ENCODE measurements at regions not wholly inside any gene's neighbourhood (a gene's known extent, or its start where the extent isn't known, plus 50 kb on each side); places are given as distances from the start of the nearest gene placed in this dataset.
"Not testable (repeated sequence)": the region's sequence is repeated elsewhere in the genome, so short reads cannot be mapped to it uniquely, and the experiment has no call there.

GRCh38 chr10:42193588-42193987 is 444.8 kb downstream of the ZNF33B start:
- H3K9me1 ChIP-seq (ENCODE audit: control insufficient read depth, insufficient read depth, low read length); H3K9ac ChIP-seq (ENCODE audit: insufficient read depth in 1 of 2, low read depth in 2 of 2, low read length in 2 of 2); intact Hi-C loops (cut with micrococcal nuclease); POLR2A ChIA-PET; H3K4me3 ChIP-seq; FAIRE-seq; H3K4me1 ChIP-seq (replicated peaks in 1 of 2; ENCODE audit: control insufficient read depth in 2 of 2, insufficient read depth in 2 of 2, low read length in 2 of 2); H3K4me2 ChIP-seq (ENCODE audit: insufficient read depth, low read length); ATAC-seq; H2AFZ ChIP-seq (ENCODE audit: low read depth, low read length); H3K79me2 ChIP-seq (ENCODE audit: control insufficient read depth, insufficient read depth, low read length); BruUV-seq (replicated peaks); H3K27ac ChIP-seq (ENCODE audit: extremely low read depth, low read depth, low read length); DNase-seq (ENCODE audit: extremely low read depth in 1 of 4, low spot score in 3 of 4); H3K27me3 ChIP-seq (ENCODE audit: control insufficient read depth in 2 of 2, insufficient read depth in 2 of 2, low read length in 2 of 2); H3K9me3 ChIP-seq (replicated peaks; ENCODE audit: control insufficient read depth, insufficient read depth, low read depth, low read length); H4K20me1 ChIP-seq (replicated peaks; ENCODE audit: control insufficient read depth, insufficient read depth, low read length); CTCF ChIA-PET (ENCODE audit: low intra/inter-chr PET ratio); H3K36me3 ChIP-seq (ENCODE audit: control insufficient read depth, insufficient read depth, low read length); in situ Hi-C loops (cut with MboI): not testable (repeated sequence)
- peak; percentile 52 for TF ChIP-seq TFE3 (CRISPR knock-in tag; IDR thresholded peaks at IDR 0.05)
- 0% methylated on average over 3 of the region's 3 CpGs for WGBS (ENCODE audit: insufficient coverage, low coverage, missing lambda C conversion rate)

GRCh38 chr10:42192450-42192849 is 445.9 kb downstream of the ZNF33B start:
- POLR2A ChIA-PET; in situ Hi-C loops (cut with MboI); H3K27ac ChIP-seq (ENCODE audit: extremely low read depth, low read depth, low read length); CTCF ChIA-PET (ENCODE audit: low intra/inter-chr PET ratio); H3K9me3 ChIP-seq (replicated peaks; ENCODE audit: control insufficient read depth, insufficient read depth, low read depth, low read length); FAIRE-seq; H2AFZ ChIP-seq (ENCODE audit: low read depth, low read length); H3K4me2 ChIP-seq (ENCODE audit: insufficient read depth, low read length); ATAC-seq; H4K20me1 ChIP-seq (replicated peaks; ENCODE audit: control insufficient read depth, insufficient read depth, low read length); H3K79me2 ChIP-seq (ENCODE audit: control insufficient read depth, insufficient read depth, low read length); H3K36me3 ChIP-seq (ENCODE audit: control insufficient read depth, insufficient read depth, low read length); H3K4me3 ChIP-seq; H3K9ac ChIP-seq (ENCODE audit: insufficient read depth in 1 of 2, low read depth in 2 of 2, low read length in 2 of 2); H3K9me1 ChIP-seq (ENCODE audit: control insufficient read depth, insufficient read depth, low read length); BruUV-seq (replicated peaks); H3K27me3 ChIP-seq (ENCODE audit: control insufficient read depth in 2 of 2, insufficient read depth in 2 of 2, low read length in 2 of 2); H3K4me1 ChIP-seq (replicated peaks in 1 of 2; ENCODE audit: control insufficient read depth in 2 of 2, insufficient read depth in 2 of 2, low read length in 2 of 2); intact Hi-C loops (cut with micrococcal nuclease): not testable (repeated sequence)
- TF ChIP-seq, protein P1, sequence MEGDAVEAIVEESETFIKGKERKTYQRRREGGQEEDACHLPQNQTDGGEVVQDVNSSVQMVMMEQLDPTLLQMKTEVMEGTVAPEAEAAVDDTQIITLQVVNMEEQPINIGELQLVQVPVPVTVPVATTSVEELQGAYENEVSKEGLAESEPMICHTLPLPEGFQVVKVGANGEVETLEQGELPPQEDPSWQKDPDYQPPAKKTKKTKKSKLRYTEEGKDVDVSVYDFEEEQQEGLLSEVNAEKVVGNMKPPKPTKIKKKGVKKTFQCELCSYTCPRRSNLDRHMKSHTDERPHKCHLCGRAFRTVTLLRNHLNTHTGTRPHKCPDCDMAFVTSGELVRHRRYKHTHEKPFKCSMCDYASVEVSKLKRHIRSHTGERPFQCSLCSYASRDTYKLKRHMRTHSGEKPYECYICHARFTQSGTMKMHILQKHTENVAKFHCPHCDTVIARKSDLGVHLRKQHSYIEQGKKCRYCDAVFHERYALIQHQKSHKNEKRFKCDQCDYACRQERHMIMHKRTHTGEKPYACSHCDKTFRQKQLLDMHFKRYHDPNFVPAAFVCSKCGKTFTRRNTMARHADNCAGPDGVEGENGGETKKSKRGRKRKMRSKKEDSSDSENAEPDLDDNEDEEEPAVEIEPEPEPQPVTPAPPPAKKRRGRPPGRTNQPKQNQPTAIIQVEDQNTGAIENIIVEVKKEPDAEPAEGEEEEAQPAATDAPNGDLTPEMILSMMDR (IDR thresholded peaks at IDR 0.05 in 2 of 3, conservative IDR thresholded peaks at IDR 0.05 in 1 of 3; ENCODE audit: insufficient read depth in 2 of 3, low read depth in 1 of 3, low read length in 3 of 3): peak; percentile 17 to 48 (median 26); a peak in 3 of 6 replicates
- peak in 1 of 2 experiments; percentile 56; a peak in 2 of 4 replicates for TF ChIP-seq RAD21 (CRISPR knock-in tag; conservative IDR thresholded peaks at IDR 0.05 in 1 of 2, IDR thresholded peaks at IDR 0.05 in 1 of 2)
- DNase-seq (ENCODE audit: extremely low read depth in 1 of 4, low spot score in 3 of 4): peak in 2 of 4 experiments; percentile 3 to 7
- WGBS (ENCODE audit: insufficient coverage, low coverage, missing lambda C conversion rate): 0% methylated on average over 3 of the region's 4 CpGs

GRCh38 chr10:42187501-42188195 is 450.7 kb downstream of the ZNF33B start:
- H3K9me1 ChIP-seq (ENCODE audit: control insufficient read depth, insufficient read depth, low read length); H3K36me3 ChIP-seq (ENCODE audit: control insufficient read depth, insufficient read depth, low read length); POLR2A ChIA-PET; BruUV-seq (replicated peaks); DNase-seq (ENCODE audit: extremely low read depth in 1 of 4, low spot score in 3 of 4); H2AFZ ChIP-seq (ENCODE audit: low read depth, low read length); CTCF ChIA-PET (ENCODE audit: low intra/inter-chr PET ratio); H3K79me2 ChIP-seq (ENCODE audit: control insufficient read depth, insufficient read depth, low read length); H3K27ac ChIP-seq (ENCODE audit: extremely low read depth, low read depth, low read length); ATAC-seq; H3K4me2 ChIP-seq (ENCODE audit: insufficient read depth, low read length); H4K20me1 ChIP-seq (replicated peaks; ENCODE audit: control insufficient read depth, insufficient read depth, low read length); FAIRE-seq; H3K4me1 ChIP-seq (replicated peaks in 1 of 2; ENCODE audit: control insufficient read depth in 2 of 2, insufficient read depth in 2 of 2, low read length in 2 of 2); H3K4me3 ChIP-seq; H3K9ac ChIP-seq (ENCODE audit: insufficient read depth in 1 of 2, low read depth in 2 of 2, low read length in 2 of 2); H3K27me3 ChIP-seq (ENCODE audit: control insufficient read depth in 2 of 2, insufficient read depth in 2 of 2, low read length in 2 of 2); intact Hi-C loops (cut with micrococcal nuclease); H3K9me3 ChIP-seq (replicated peaks; ENCODE audit: control insufficient read depth, insufficient read depth, low read depth, low read length); in situ Hi-C loops (cut with MboI): not testable (repeated sequence)
- WGBS (ENCODE audit: insufficient coverage, low coverage, missing lambda C conversion rate): 1% methylated on average over 5 of the region's 6 CpGs

All from K562 (cell line).